ENCODE measurements at regions not wholly inside any gene's neighbourhood (a gene's known extent, or its start where the extent isn't known, plus 50 kb on each side); places are given as distances from the start of the nearest gene placed in this dataset.

GRCh38 chr11:69351460-69351859 is 57.5 kb downstream of the MYEOV start (continued):
- TF ChIP-seq FOSL2 (IDR thresholded peaks at IDR 0.05; ENCODE audit: borderline replicate concordance, low read depth) (peak; percentile 89), RCOR1 (IDR thresholded peaks at IDR 0.05; ENCODE audit: low read length) (no peak), JUND (IDR thresholded peaks at IDR 0.05) (peak; percentile 83), IRF3 (IDR thresholded peaks at IDR 0.05; ENCODE audit: low read depth, low read length) (no peak), CHD2 (IDR thresholded peaks at IDR 0.05; ENCODE audit: low read length, partially characterized antibody) (no peak), REST (IDR thresholded peaks at IDR 0.05; ENCODE audit: low read depth, low read length) (no peak), SIN3A (IDR thresholded peaks at IDR 0.05; ENCODE audit: borderline replicate concordance, low read depth, low read length) (no peak), TEAD4 (IDR thresholded peaks at IDR 0.05; ENCODE audit: borderline replicate concordance, insufficient read depth) (peak; percentile 66; the same call in 1 of the 2 replicates), EZH2phosphoT487 (IDR thresholded peaks at IDR 0.05; ENCODE audit: borderline replicate concordance, low read depth) (no peak), POLR2AphosphoS5 (IDR thresholded peaks at IDR 0.05; ENCODE audit: low read depth, low read length) (no peak; the same call in 1 of the 2 replicates), RAD21 (IDR thresholded peaks at IDR 0.05; ENCODE audit: low read length) (no peak), RXRA (IDR thresholded peaks at IDR 0.05; ENCODE audit: borderline replicate concordance, low read depth) (no peak), PBX3 (IDR thresholded peaks at IDR 0.05) (peak; percentile 43; the same call in 1 of the 2 replicates), EP300 (IDR thresholded peaks at IDR 0.05; ENCODE audit: borderline replicate concordance in 1 of 2, low read depth in 1 of 2, low read length in 1 of 2) (peak in 1 of 2 experiments; percentile 77; a peak in 2 of 4 replicates), GATA2 (CRISPR knock-in tag; IDR thresholded peaks at IDR 0.05) (no peak), RFX5 (IDR thresholded peaks at IDR 0.05; ENCODE audit: low read length) (no peak), MEF2A (IDR thresholded peaks at IDR 0.05; ENCODE audit: borderline replicate concordance, low read depth) (no peak), NRF1 (IDR thresholded peaks at IDR 0.05; ENCODE audit: low read depth, low read length) (no peak), NFIC (IDR thresholded peaks at IDR 0.05; ENCODE audit: borderline replicate concordance) (peak; percentile 41; the same call in 1 of the 2 replicates), FOXJ3 (CRISPR knock-in tag; IDR thresholded peaks at IDR 0.05) (no peak), USF1 (IDR thresholded peaks at IDR 0.05; ENCODE audit: borderline replicate concordance, low read depth) (no peak), SMC3 (IDR thresholded peaks at IDR 0.05; ENCODE audit: low read depth, low read length) (no peak), TAF1 (IDR thresholded peaks at IDR 0.05; ENCODE audit: borderline replicate concordance, low read depth, low read length) (no peak), ELF1 (IDR thresholded peaks at IDR 0.05) (no peak), FOXM1 (IDR thresholded peaks at IDR 0.05; ENCODE audit: low read depth) (no peak)
